Rectal smooth muscle tissue (tissue), 1 donor: ENCODE measurements at regions not wholly inside any gene's neighbourhood (a gene's known extent, or its start where the extent isn't known, plus 50 kb on each side); places are given as distances from the start of the nearest gene placed in this dataset.

Experiments
- H3K27ac ChIP-seq: one replicate; pipeline ENCODE4 v1.7.0; 2013; ENCODE audit warnings: low read depth, low read length, inconsistent platforms
- H3K27me3 ChIP-seq: one replicate; pipeline ENCODE4 v1.7.0; 2013; ENCODE audit warnings: low read length; ENCODE audit not compliant: control insufficient read depth, insufficient read depth
- H3K36me3 ChIP-seq: one replicate; pipeline ENCODE4 v1.7.0; 2013; ENCODE audit warnings: low read length; ENCODE audit not compliant: control insufficient read depth, insufficient read depth
- H3K4me1 ChIP-seq: one replicate; pipeline ENCODE4 v1.7.0; 2013; ENCODE audit warnings: low read length; ENCODE audit not compliant: control insufficient read depth, insufficient read depth
- H3K4me3 ChIP-seq: one replicate; pipeline ENCODE4 v1.7.0; 2013; ENCODE audit warnings: low read length
- H3K9ac ChIP-seq: one replicate; pipeline ENCODE4 v1.7.0; 2013; ENCODE audit warnings: low read length

GRCh38 chr6:111980971-111981840, 72.7 kb upstream of the CCN6 start:
- no peak overlapping the region for H3K9ac ChIP-seq
- H3K27me3 ChIP-seq = no peaks in the 10 kb centered on the region
- no peaks in the 10 kb centered on the region for H3K4me1 ChIP-seq
- no peaks in the 10 kb centered on the region for H3K36me3 ChIP-seq
- H3K4me3 ChIP-seq = no peak overlapping the region
- no peak overlapping the region for H3K27ac ChIP-seq

- Histone ChIP-seq H3K27ac (no peak overlapping the region), H3K36me3 (no peaks in the 10 kb centered on the region), H3K27me3 (no peaks in the 10 kb centered on the region), H3K4me3 (no peak overlapping the region), H3K4me1 (no peaks in the 10 kb centered on the region), H3K9ac (no peak overlapping the region)
These were observed 71.2 kb upstream of the CCN6 start for GRCh38 chr6:111982681-111983080.

GRCh38 chr6:111983193-111983592, 70.7 kb upstream of the CCN6 start:
- no peak overlapping the region for H3K9ac ChIP-seq
- H3K36me3 ChIP-seq = no peaks in the 10 kb centered on the region
- no peak overlapping the region for H3K27ac ChIP-seq
- no peak overlapping the region for H3K4me3 ChIP-seq
- no peaks in the 10 kb centered on the region for H3K4me1 ChIP-seq
- no peaks in the 10 kb centered on the region for H3K27me3 ChIP-seq

- Histone ChIP-seq H3K4me3 (no peak overlapping the region), H3K36me3 (no peaks in the 10 kb centered on the region), H3K27me3 (no peaks in the 10 kb centered on the region), H3K4me1 (no peaks in the 10 kb centered on the region), H3K9ac (no peak overlapping the region), H3K27ac (no peak overlapping the region)
These were observed 69.8 kb upstream of the CCN6 start for GRCh38 chr6:111984081-111984480.

- Histone ChIP-seq H3K27ac (no peak overlapping the region), H3K4me3 (no peak overlapping the region), H3K27me3 (no peaks in the 10 kb centered on the region), H3K36me3 (no peaks in the 10 kb centered on the region), H3K9ac (no peak overlapping the region), H3K4me1 (no peaks in the 10 kb centered on the region)
These were observed 69.2 kb upstream of the CCN6 start for GRCh38 chr6:111984516-111985201.

GRCh38 chr6:111985202-111985731, 68.6 kb upstream of the CCN6 start:
- Histone ChIP-seq H3K36me3 (no peaks in the 10 kb centered on the region), H3K4me3 (no peak overlapping the region), H3K9ac (no peak overlapping the region), H3K27me3 (no peaks in the 10 kb centered on the region), H3K27ac (no peak overlapping the region), H3K4me1 (no peaks in the 10 kb centered on the region)

GRCh38 chr6:111986651-111987050, 67.3 kb upstream of the CCN6 start:
- H3K27ac ChIP-seq = no peak overlapping the region
- H3K9ac ChIP-seq = no peak overlapping the region
- H3K36me3 ChIP-seq = no peaks in the 10 kb centered on the region
- no peaks in the 10 kb centered on the region for H3K27me3 ChIP-seq
- H3K4me1 ChIP-seq = no peaks in the 10 kb centered on the region
- H3K4me3 ChIP-seq = no peak overlapping the region

GRCh38 chr6:111987295-111987694, 66.6 kb upstream of the CCN6 start:
- H3K36me3 ChIP-seq = no peaks in the 10 kb centered on the region
- H3K4me3 ChIP-seq = no peak overlapping the region
- H3K27me3 ChIP-seq = no peaks in the 10 kb centered on the region
- no peak overlapping the region for H3K9ac ChIP-seq
- H3K27ac ChIP-seq = no peak overlapping the region
- no peaks in the 10 kb centered on the region for H3K4me1 ChIP-seq

GRCh38 chr6:111988926-111989325, 65.0 kb upstream of the CCN6 start:
- Histone ChIP-seq H3K4me3 (no peak overlapping the region), H3K4me1 (no peaks in the 10 kb centered on the region), H3K27me3 (no peaks in the 10 kb centered on the region), H3K9ac (no peak overlapping the region), H3K27ac (no peak overlapping the region), H3K36me3 (no peaks in the 10 kb centered on the region)

- Histone ChIP-seq H3K4me3 (no peak overlapping the region), H3K36me3 (no peaks in the 10 kb centered on the region), H3K27me3 (no peaks in the 10 kb centered on the region), H3K4me1 (no peaks in the 10 kb centered on the region), H3K9ac (no peak overlapping the region), H3K27ac (no peak overlapping the region)
These were observed 64.2 kb upstream of the CCN6 start for GRCh38 chr6:111989743-111990142.

GRCh38 chr6:111990214-111990613, 63.7 kb upstream of the CCN6 start:
- no peak overlapping the region for H3K27ac ChIP-seq
- H3K4me1 ChIP-seq = no peaks in the 10 kb centered on the region
- H3K9ac ChIP-seq = no peak overlapping the region
- no peaks in the 10 kb centered on the region for H3K27me3 ChIP-seq
- no peak overlapping the region for H3K4me3 ChIP-seq
- H3K36me3 ChIP-seq = no peaks in the 10 kb centered on the region

- H3K4me1 ChIP-seq = no peaks in the 10 kb centered on the region
- H3K27me3 ChIP-seq = no peaks in the 10 kb centered on the region
- no peaks in the 10 kb centered on the region for H3K36me3 ChIP-seq
- H3K9ac ChIP-seq = no peak overlapping the region
- no peak overlapping the region for H3K27ac ChIP-seq
- H3K4me3 ChIP-seq = no peak overlapping the region
These were observed 61.1 kb upstream of the CCN6 start for GRCh38 chr6:111992851-111993250.
